Activated CD4-positive, alpha-beta T cell treated with anti-CD3 and anti-CD28 coated beads for 36 hours (primary cell): ENCODE measurements at regions not wholly inside any gene's neighbourhood (a gene's known extent, or its start where the extent isn't known, plus 50 kb on each side); places are given as distances from the start of the nearest gene placed in this dataset.
"Not testable (repeated sequence)": the region's sequence is repeated elsewhere in the genome, so short reads cannot be mapped to it uniquely, and the experiment has no call there.

Experiments
- ATAC-seq: fragments of 200-7000 bp; cut with Tn5 transposase; one replicate; pipeline ENCODE4 v1.10.0; 2021; ENCODE audit warnings: mild to moderate bottlenecking, moderate library complexity
- CTCF ChIA-PET: fragments of 350-600 bp; sonication (Branson Sonifier 250); formaldehyde crosslinking; loops from one replicate; lab custom pipeline; 2021; ENCODE audit warnings: antibody characterized with exemption; lab: Charles Lee
- POLR2A ChIA-PET: fragments of 350-600 bp; sonication (Branson Sonifier 250); formaldehyde crosslinking; loops from one replicate; lab custom pipeline; 2021; ENCODE audit warnings: antibody characterized with exemption, inconsistent platforms; lab: Charles Lee
- DNase-seq: peaks from one replicate; pipeline ENCODE4 v3.0.0-alpha.2; 2020
- H3K27ac Mint-ChIP-seq: one replicate; pipeline ENCODE4 v1.8.0; 2021; ENCODE audit warnings: mixed read lengths
- H3K27me3 Mint-ChIP-seq: one replicate; pipeline ENCODE4 v1.8.0; 2021; ENCODE audit warnings: mixed read lengths
- H3K36me3 Mint-ChIP-seq: one replicate; pipeline ENCODE4 v1.8.0; 2021; ENCODE audit warnings: low read depth, mixed read lengths
- H3K4me1 Mint-ChIP-seq: one replicate; pipeline ENCODE4 v1.8.0; 2021; ENCODE audit warnings: mixed read lengths
- H3K4me3 Mint-ChIP-seq: one replicate; pipeline ENCODE4 v1.8.0; 2021; ENCODE audit warnings: mild to moderate bottlenecking, moderate library complexity, mixed read lengths
- H3K9me3 Mint-ChIP-seq: one replicate; pipeline ENCODE4 v1.8.0; 2021; ENCODE audit warnings: low read depth, mixed read lengths
- intact Hi-C, 2 experiments: fragments of 100-400 bp; cut with DNase I in 1 of 2; cut with micrococcal nuclease in 1 of 2; formaldehyde crosslinking; loops; one replicate each; pipeline versions ENCODE4 v1.14.2 to v1.15.1; 2022 to 2024; cut with DNase I, micrococcal nuclease

- ChIA-PET CTCF (no interaction called here), POLR2A (no interaction called here)
- intact Hi-C loops: no loop called here
- Mint-ChIP-seq H3K4me1 (no peaks in the 10 kb centered on the region), H3K27ac (no peak overlapping the region), H3K36me3 (no peaks in the 10 kb centered on the region), H3K9me3 (peaks cover 4% of the 10 kb centered on the region), H3K4me3 (no peak overlapping the region), H3K27me3 (no peaks in the 10 kb centered on the region)
- ATAC-seq (no peak), DNase-seq (no peak)
Observed at GRCh38 chr13:81568824-81569223, 1227.9 kb upstream of the SPRY2 start.

GRCh38 chr13:81565849-81566248 is 1224.9 kb upstream of the SPRY2 start:
- DNase-seq: no peak
- Mint-ChIP-seq H3K27me3 (no peaks in the 10 kb centered on the region), H3K4me1 (no peaks in the 10 kb centered on the region), H3K4me3 (no peak overlapping the region), H3K36me3 (no peaks in the 10 kb centered on the region), H3K27ac (no peak overlapping the region), H3K9me3 (peaks cover 4% of the 10 kb centered on the region)
- POLR2A ChIA-PET: no interaction called here
- CTCF ChIA-PET: no interaction called here
- intact Hi-C loops: no loop called here
- no peak for ATAC-seq

- Mint-ChIP-seq H3K9me3 (peaks cover 2% of the 10 kb centered on the region), H3K4me1 (no peaks in the 10 kb centered on the region), H3K36me3 (no peaks in the 10 kb centered on the region), H3K4me3 (no peak overlapping the region), H3K27me3 (no peaks in the 10 kb centered on the region), H3K27ac (no peak overlapping the region)
- CTCF ChIA-PET: no interaction called here
- DNase-seq (no peak), ATAC-seq (no peak)
- intact Hi-C loops: no loop called here
- POLR2A ChIA-PET: no interaction called here
Observed at GRCh38 chr13:81563091-81563490, 1222.2 kb upstream of the SPRY2 start.

- Mint-ChIP-seq H3K4me1 (no peaks in the 10 kb centered on the region), H3K4me3 (no peak overlapping the region), H3K27me3 (no peaks in the 10 kb centered on the region), H3K36me3 (no peaks in the 10 kb centered on the region), H3K27ac (no peak overlapping the region), H3K9me3 (peaks cover 2% of the 10 kb centered on the region)
- intact Hi-C loops: no loop called here
- no peak for ATAC-seq
- ChIA-PET POLR2A (no interaction called here), CTCF (no interaction called here)
- no peak for DNase-seq
Observed at GRCh38 chr13:81562598-81562997, 1221.7 kb upstream of the SPRY2 start.

GRCh38 chr13:81551036-81551435 is 1210.1 kb upstream of the SPRY2 start:
- no peak for DNase-seq
- Mint-ChIP-seq H3K36me3 (no peaks in the 10 kb centered on the region), H3K27ac (no peak overlapping the region), H3K4me1 (no peaks in the 10 kb centered on the region), H3K9me3 (peaks cover 20% of the 10 kb centered on the region), H3K4me3 (no peak overlapping the region), H3K27me3 (no peaks in the 10 kb centered on the region)
- POLR2A ChIA-PET: no interaction called here
- CTCF ChIA-PET: interaction anchor here (0.6 kb wide), 1 partner anchor 390 kb away, joined by 3 read pairs; no protein-coding TSS in a partner anchor
- intact Hi-C loops: no loop called here
- ATAC-seq: no peak

- H3K4me3 Mint-ChIP-seq, H3K27me3 Mint-ChIP-seq, CTCF ChIA-PET, ATAC-seq, H3K36me3 Mint-ChIP-seq, H3K27ac Mint-ChIP-seq, H3K4me1 Mint-ChIP-seq, DNase-seq, intact Hi-C loops: not testable (repeated sequence)
- POLR2A ChIA-PET: interaction anchor here (0.6 kb wide), 1 partner anchor 485 kb away, joined by 3 read pairs; no protein-coding TSS in a partner anchor
- H3K9me3 Mint-ChIP-seq: peaks cover 19% of the 10 kb centered on the region
Observed at GRCh38 chr13:81546294-81546693, 1205.4 kb upstream of the SPRY2 start.

GRCh38 chr13:81540777-81541176 is 1199.9 kb upstream of the SPRY2 start:
- H3K9me3 Mint-ChIP-seq: peaks cover 11% of the 10 kb centered on the region
- H3K36me3 Mint-ChIP-seq: no peaks in the 10 kb centered on the region
- CTCF ChIA-PET: no interaction called here
- H3K4me1 Mint-ChIP-seq: no peaks in the 10 kb centered on the region
- POLR2A ChIA-PET: no interaction called here
- no peak overlapping the region for H3K4me3 Mint-ChIP-seq
- H3K27ac Mint-ChIP-seq: no peak overlapping the region
- no peaks in the 10 kb centered on the region for H3K27me3 Mint-ChIP-seq
- intact Hi-C loops: no loop called here
- DNase-seq (no peak), ATAC-seq (no peak)

GRCh38 chr13:81539643-81540150 is 1198.8 kb upstream of the SPRY2 start:
- ChIA-PET CTCF (interaction anchor here (0.7 to 1.0 kb wide), 2 partner anchors 198 to 254 kb away, joined by 3 read pairs; no protein-coding TSS in a partner anchor), POLR2A (no interaction called here)
- Mint-ChIP-seq H3K4me3 (no peak overlapping the region), H3K27ac (no peak overlapping the region), H3K9me3 (peaks cover 16% of the 10 kb centered on the region), H3K27me3 (no peaks in the 10 kb centered on the region), H3K4me1 (no peaks in the 10 kb centered on the region), H3K36me3 (no peaks in the 10 kb centered on the region)
- ATAC-seq: no peak
- intact Hi-C loops: no loop called here
- DNase-seq: no peak

GRCh38 chr13:81498969-81499368 is 1158.0 kb upstream of the SPRY2 start:
- Mint-ChIP-seq H3K4me1 (no peaks in the 10 kb centered on the region), H3K9me3 (peaks cover 9% of the 10 kb centered on the region), H3K27ac (no peak overlapping the region), H3K36me3 (no peaks in the 10 kb centered on the region), H3K4me3 (no peak overlapping the region), H3K27me3 (no peaks in the 10 kb centered on the region)
- DNase-seq (no peak), ATAC-seq (no peak)
- ChIA-PET CTCF (no interaction called here), POLR2A (no interaction called here)
- intact Hi-C loops: no loop called here

GRCh38 chr13:81493144-81493543 is 1152.2 kb upstream of the SPRY2 start:
- ChIA-PET POLR2A (no interaction called here), CTCF (no interaction called here)
- Mint-ChIP-seq H3K4me3 (no peak overlapping the region), H3K36me3 (no peaks in the 10 kb centered on the region), H3K4me1 (no peaks in the 10 kb centered on the region), H3K27me3 (no peaks in the 10 kb centered on the region), H3K27ac (no peak overlapping the region), H3K9me3 (peaks cover 5% of the 10 kb centered on the region)
- intact Hi-C loops: no loop called here
- ATAC-seq (no peak), DNase-seq (no peak)

GRCh38 chr13:81492449-81492848 is 1151.5 kb upstream of the SPRY2 start:
- POLR2A ChIA-PET: no interaction called here
- peaks cover 5% of the 10 kb centered on the region for H3K9me3 Mint-ChIP-seq
- DNase-seq: no peak

GRCh38 chr13:81488021-81488420 is 1147.1 kb upstream of the SPRY2 start:
- no peaks in the 10 kb centered on the region for H3K4me1 Mint-ChIP-seq
- no peaks in the 10 kb centered on the region for H3K36me3 Mint-ChIP-seq
- ATAC-seq (no peak), DNase-seq (no peak)
- ChIA-PET POLR2A (no interaction called here), CTCF (interaction anchor here (0.7 to 1.0 kb wide), 2 partner anchors 16 to 209 kb away, joined by 3 read pairs; no protein-coding TSS in a partner anchor)
- peaks cover 3% of the 10 kb centered on the region for H3K9me3 Mint-ChIP-seq
- intact Hi-C loops: no loop called here
- no peak overlapping the region for H3K27ac Mint-ChIP-seq
- H3K27me3 Mint-ChIP-seq: no peaks in the 10 kb centered on the region
- H3K4me3 Mint-ChIP-seq: no peak overlapping the region

More at GRCh38 chr13:81492449-81492848, 1151.5 kb upstream of the SPRY2 start:
- CTCF ChIA-PET: no interaction called here
- Mint-ChIP-seq H3K27ac (no peak overlapping the region), H3K36me3 (no peaks in the 10 kb centered on the region), H3K27me3 (no peaks in the 10 kb centered on the region), H3K4me1 (no peaks in the 10 kb centered on the region), H3K4me3 (no peak overlapping the region)
- ATAC-seq: no peak
- intact Hi-C loops: no loop called here
